ENCODE measurements at regions not wholly inside any gene's neighbourhood (a gene's known extent, or its start where the extent isn't known, plus 50 kb on each side); places are given as distances from the start of the nearest gene placed in this dataset.

- peak; percentile 71 for DNase-seq (ENCODE audit: low read depth, low spot score)
- Histone ChIP-seq H3K4me3 (no peak overlapping the region), H3K79me2 (ENCODE audit: control insufficient read depth, insufficient read depth, low read length) (no peaks in the 10 kb centered on the region), H3K4me2 (ENCODE audit: control insufficient read depth, insufficient read depth) (no peak overlapping the region), H3K27ac (ENCODE audit: control insufficient read depth, insufficient read depth) (no peak overlapping the region), H2AFZ (ENCODE audit: control insufficient read depth, low read depth, low read length) (no peak overlapping the region), H3K9ac (ENCODE audit: control insufficient read depth, insufficient read depth, low read length) (no peak overlapping the region), H4K20me1 (ENCODE audit: control insufficient read depth, insufficient read depth) (no peaks in the 10 kb centered on the region), H3K4me1 (ENCODE audit: control insufficient read depth, insufficient read depth, low read length) (no peaks in the 10 kb centered on the region), H3K9me3 (replicated peaks; ENCODE audit: control insufficient read depth, insufficient read depth, low read length) (no peaks in the 10 kb centered on the region), H3K36me3 (ENCODE audit: control insufficient read depth in 2 of 2, insufficient read depth in 2 of 2, low read length in 1 of 2) (no peaks in the 10 kb centered on the region), H3K27me3 (replicated peaks in 1 of 2; ENCODE audit: control insufficient read depth in 2 of 2, insufficient read depth in 2 of 2, low read length in 1 of 2) (no peaks in the 10 kb centered on the region)
- no peak; the same call in 1 of the 3 replicates for ATAC-seq
- BruUV-seq (replicated peaks): no TSS peak
- 40% methylated on average over 15 of the region's 15 CpGs for WGBS (ENCODE audit: insufficient coverage, insufficient replicate concordance, low lambda C conversion rate, missing lambda C conversion rate)
- ChIA-PET RAD21 (ENCODE audit: unreplicated experiment) (interaction anchor here (0.9 to 3.1 kb wide), 10 partner anchors 9 to 313 kb away, joined by 3 to 19 read pairs (median 4); no protein-coding TSS in a partner anchor), CTCF (interaction anchor here (0.7 to 1.4 kb wide), 7 partner anchors 22 to 314 kb away, joined by 3 to 4 read pairs (median 3); no protein-coding TSS in a partner anchor), SMC1A (ENCODE audit: uncharacterized antibody, unreplicated experiment) (interaction anchor here (0.8 to 1.6 kb wide), 16 partner anchors 10 to 441 kb away, joined by 3 to 12 read pairs (median 5); no protein-coding TSS in a partner anchor), POLR2A (interaction anchor here (0.7 to 0.9 kb wide), 2 partner anchors 112 to 114 kb away, joined by 3 to 5 read pairs; no protein-coding TSS in a partner anchor)
- no peak for FAIRE-seq
- in situ Hi-C loops (cut with MboI): no loop called here
- intact Hi-C loops (cut with micrococcal nuclease; ENCODE audit: unreplicated experiment): loop anchor here (2.0 kb wide), 2 partner anchors 78 to 162 kb away; no protein-coding TSS in a partner anchor
- TF ChIP-seq SMARCA5 (IDR thresholded peaks at IDR 0.05) (peak; percentile 78), NR2F1 (conservative IDR thresholded peaks at IDR 0.05) (peak; percentile 95), ZBTB40 (IDR thresholded peaks at IDR 0.05; ENCODE audit: borderline replicate concordance) (no peak), MLLT1 (IDR thresholded peaks at IDR 0.05) (0 out of 2 replicates have a peak, but pooled peaks have one; percentile 35), CUX1 (IDR thresholded peaks at IDR 0.05; ENCODE audit: insufficient replicate concordance, low read depth, low read length) (peak; percentile 96), EP300 (IDR thresholded peaks at IDR 0.05; ENCODE audit: borderline replicate concordance in 1 of 2, control insufficient read depth in 1 of 2, low read depth in 2 of 2, low read length in 2 of 2) (0 out of 4 replicates have a peak, but pooled peaks of 1 of the 2 experiments have one; percentile 46)
Measured at GRCh38 chr16:13552062-13552959, 367.6 kb upstream of the ERCC4 start.
